ENCODE measurements at regions not wholly inside any gene's neighbourhood (a gene's known extent, or its start where the extent isn't known, plus 50 kb on each side); places are given as distances from the start of the nearest gene placed in this dataset.
"Not testable (repeated sequence)": the region's sequence is repeated elsewhere in the genome, so short reads cannot be mapped to it uniquely, and the experiment has no call there.

DNA sequence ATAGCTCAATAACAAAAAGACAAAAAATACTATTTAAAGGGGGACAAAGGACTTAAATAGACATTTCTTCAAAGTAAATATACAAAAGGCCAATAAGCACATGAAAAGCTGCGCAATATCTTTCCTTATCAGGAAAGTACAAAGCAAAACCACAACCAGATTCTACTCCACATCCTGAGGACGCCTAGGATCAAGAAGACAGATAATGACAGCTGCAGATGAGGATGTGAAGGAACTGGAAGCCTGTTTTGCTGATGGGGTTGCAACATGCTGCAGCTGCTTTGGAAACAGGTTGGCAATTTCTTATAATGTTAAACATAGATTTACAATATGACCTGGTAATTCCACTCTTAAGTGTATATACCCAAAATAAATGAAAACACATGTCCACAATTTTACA lies 225.6 kb upstream of the SGCG start:
- not testable (repeated sequence) for H3K9me3 ChIP-seq (ENCODE audit: control insufficient read depth in 2 of 2, insufficient read depth in 1 of 2, low read depth in 1 of 2, low read length in 1 of 2); DNase-seq; FAIRE-seq; H3K4me3 ChIP-seq (ENCODE audit: low read depth in 1 of 3, low read length in 3 of 3); H3K4me1 ChIP-seq (ENCODE audit: control insufficient read depth in 3 of 3, insufficient read depth in 2 of 3, low read depth in 1 of 3, low read length in 2 of 3); H3K27me3 ChIP-seq (ENCODE audit: control insufficient read depth in 3 of 3, insufficient read depth in 3 of 3, low read length in 3 of 3); H3K36me3 ChIP-seq (ENCODE audit: control insufficient read depth in 3 of 3, insufficient read depth in 2 of 3, low read depth in 1 of 3, low read length in 3 of 3); H3K27ac ChIP-seq (ENCODE audit: low read depth in 1 of 3, low read length in 2 of 3)
- 43 to 61% (median 51%) methylated on average over 2 of the region's 2 CpGs for WGBS, 3 donors

- H3K4me1 ChIP-seq (ENCODE audit: control insufficient read depth in 3 of 3, insufficient read depth in 2 of 3, low read depth in 1 of 3, low read length in 2 of 3); H3K4me3 ChIP-seq (ENCODE audit: low read depth in 1 of 3, low read length in 3 of 3); FAIRE-seq; H3K36me3 ChIP-seq (ENCODE audit: control insufficient read depth in 3 of 3, insufficient read depth in 2 of 3, low read depth in 1 of 3, low read length in 3 of 3); H3K27ac ChIP-seq (ENCODE audit: low read depth in 1 of 3, low read length in 2 of 3); H3K27me3 ChIP-seq (ENCODE audit: control insufficient read depth in 3 of 3, insufficient read depth in 3 of 3, low read length in 3 of 3); DNase-seq; H3K9me3 ChIP-seq (ENCODE audit: control insufficient read depth in 2 of 2, insufficient read depth in 1 of 2, low read depth in 1 of 2, low read length in 1 of 2): not testable (repeated sequence)
- 76 to 83% (median 81%) methylated on average over 9 of the region's 9 CpGs for WGBS, 3 donors
These were observed 224.2 kb upstream of the SGCG start for GRCh38 chr13:22956456-22957115.

- H3K27ac ChIP-seq (ENCODE audit: low read depth in 1 of 3, low read length in 2 of 3); H3K4me3 ChIP-seq (ENCODE audit: low read depth in 1 of 3, low read length in 3 of 3); H3K9me3 ChIP-seq (ENCODE audit: control insufficient read depth in 2 of 2, insufficient read depth in 1 of 2, low read depth in 1 of 2, low read length in 1 of 2); H3K27me3 ChIP-seq (ENCODE audit: control insufficient read depth in 3 of 3, insufficient read depth in 3 of 3, low read length in 3 of 3); H3K4me1 ChIP-seq (ENCODE audit: control insufficient read depth in 3 of 3, insufficient read depth in 2 of 3, low read depth in 1 of 3, low read length in 2 of 3); H3K36me3 ChIP-seq (ENCODE audit: control insufficient read depth in 3 of 3, insufficient read depth in 2 of 3, low read depth in 1 of 3, low read length in 3 of 3); DNase-seq; FAIRE-seq: not testable (repeated sequence)
- WGBS, 3 donors, result 85 to 92% (median 90%) methylated on average over 11 to 13 of the region's 14 CpGs
These were observed 220.9 kb upstream of the SGCG start for GRCh38 chr13:22959859-22960258.

GRCh38 chr13:22960827-22961226 lies 220.0 kb upstream of the SGCG start:
- DNase-seq, result no peak
- WGBS, 3 donors, result 73 to 83% (median 79%) methylated on average over 8 of the region's 8 CpGs
- FAIRE-seq, result no peak
- Histone ChIP-seq H3K27ac (ENCODE audit: low read depth in 1 of 3, low read length in 2 of 3) (no peak overlapping the region), H3K27me3 (ENCODE audit: control insufficient read depth in 3 of 3, insufficient read depth in 3 of 3, low read length in 3 of 3) (no peaks in the 10 kb centered on the region), H3K4me3 (ENCODE audit: low read depth in 1 of 3, low read length in 3 of 3) (no peak overlapping the region), H3K9me3 (ENCODE audit: control insufficient read depth in 2 of 2, insufficient read depth in 1 of 2, low read depth in 1 of 2, low read length in 1 of 2) (no peaks in the 10 kb centered on the region), H3K36me3 (ENCODE audit: control insufficient read depth in 3 of 3, insufficient read depth in 2 of 3, low read depth in 1 of 3, low read length in 3 of 3) (no peaks in the 10 kb centered on the region), H3K4me1 (ENCODE audit: control insufficient read depth in 3 of 3, insufficient read depth in 2 of 3, low read depth in 1 of 3, low read length in 2 of 3) (no peaks in the 10 kb centered on the region)

DNA sequence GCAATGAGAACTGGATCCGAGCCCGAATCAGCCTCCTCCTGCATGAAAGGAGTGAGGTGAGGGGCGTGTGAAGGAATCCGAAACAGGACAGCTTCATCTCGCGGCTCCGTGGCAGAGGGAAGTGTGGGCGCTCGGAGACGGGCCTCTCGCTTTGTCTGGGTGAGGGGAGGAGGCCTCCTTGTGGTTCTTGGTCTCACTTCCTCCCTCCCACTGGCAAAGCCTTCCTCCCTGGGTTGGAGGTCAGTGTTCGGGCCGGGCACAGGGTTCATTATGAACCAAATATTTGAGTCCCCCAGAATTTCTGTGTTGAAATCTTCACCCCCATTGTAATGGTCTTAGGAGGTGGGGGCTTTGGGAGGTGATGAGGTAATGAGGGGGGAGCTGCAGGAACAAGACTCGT lies 219.4 kb upstream of the SGCG start:
- 74 to 79% (median 78%) methylated on average over 7 to 9 of the region's 14 CpGs for WGBS, 3 donors
- FAIRE-seq, result not testable (repeated sequence)

DNA sequence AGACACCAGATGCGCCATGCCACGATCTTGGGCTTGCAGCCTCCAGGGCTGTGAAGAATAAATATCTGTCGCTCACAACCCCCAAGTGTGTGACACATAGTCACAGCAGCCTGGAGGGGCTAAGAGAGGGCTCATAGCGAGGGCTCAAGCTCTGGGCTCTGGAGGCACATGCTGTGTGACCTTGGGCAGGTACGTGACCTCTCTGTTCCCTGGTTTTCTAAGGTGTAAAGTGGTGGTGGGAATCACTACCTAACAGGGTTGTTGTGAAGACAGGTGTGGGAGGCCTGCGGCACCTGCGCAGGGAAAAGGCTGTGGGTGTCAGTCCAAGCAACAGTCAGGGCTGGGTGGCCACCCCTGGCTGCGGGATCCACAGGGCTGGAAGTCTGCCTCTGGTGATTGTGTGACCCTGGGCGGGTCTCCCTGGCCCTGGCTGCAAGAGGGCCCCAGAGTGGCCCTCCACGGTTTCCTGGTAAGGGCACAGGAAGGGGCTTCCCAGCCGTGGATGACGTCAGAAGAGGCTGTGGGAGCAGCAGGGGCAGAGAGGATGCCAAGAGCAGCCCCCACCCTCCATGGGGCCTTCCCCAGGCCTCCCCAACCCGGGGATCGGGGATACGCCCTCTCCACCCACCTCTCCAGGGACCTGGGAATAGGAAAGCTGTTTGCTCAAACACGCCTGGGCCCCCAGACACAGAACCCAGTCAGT lies 218.8 kb upstream of the SGCG start:
- DNase-seq (no peak), FAIRE-seq (no peak)
- WGBS, 3 donors, result 62 to 72% (median 64%) methylated on average over 13 to 16 of the region's 16 CpGs
- Histone ChIP-seq H3K27ac (ENCODE audit: low read depth in 1 of 3, low read length in 2 of 3) (no peak overlapping the region), H3K27me3 (ENCODE audit: control insufficient read depth in 3 of 3, insufficient read depth in 3 of 3, low read length in 3 of 3) (no peaks in the 10 kb centered on the region), H3K4me1 (ENCODE audit: control insufficient read depth in 3 of 3, insufficient read depth in 2 of 3, low read depth in 1 of 3, low read length in 2 of 3) (no peaks in the 10 kb centered on the region), H3K9me3 (ENCODE audit: control insufficient read depth in 2 of 2, insufficient read depth in 1 of 2, low read depth in 1 of 2, low read length in 1 of 2) (no peaks in the 10 kb centered on the region), H3K36me3 (ENCODE audit: control insufficient read depth in 3 of 3, insufficient read depth in 2 of 3, low read depth in 1 of 3, low read length in 3 of 3) (no peaks in the 10 kb centered on the region), H3K4me3 (ENCODE audit: low read depth in 1 of 3, low read length in 3 of 3) (no peak overlapping the region)

More for the DNA sequence above, 219.4 kb upstream of the SGCG start:
- not testable (repeated sequence) for H3K27me3 ChIP-seq (ENCODE audit: control insufficient read depth in 3 of 3, insufficient read depth in 3 of 3, low read length in 3 of 3); H3K36me3 ChIP-seq (ENCODE audit: control insufficient read depth in 3 of 3, insufficient read depth in 2 of 3, low read depth in 1 of 3, low read length in 3 of 3); DNase-seq; H3K4me1 ChIP-seq (ENCODE audit: control insufficient read depth in 3 of 3, insufficient read depth in 2 of 3, low read depth in 1 of 3, low read length in 2 of 3); H3K4me3 ChIP-seq (ENCODE audit: low read depth in 1 of 3, low read length in 3 of 3); H3K9me3 ChIP-seq (ENCODE audit: control insufficient read depth in 2 of 2, insufficient read depth in 1 of 2, low read depth in 1 of 2, low read length in 1 of 2); H3K27ac ChIP-seq (ENCODE audit: low read depth in 1 of 3, low read length in 2 of 3)

DNA sequence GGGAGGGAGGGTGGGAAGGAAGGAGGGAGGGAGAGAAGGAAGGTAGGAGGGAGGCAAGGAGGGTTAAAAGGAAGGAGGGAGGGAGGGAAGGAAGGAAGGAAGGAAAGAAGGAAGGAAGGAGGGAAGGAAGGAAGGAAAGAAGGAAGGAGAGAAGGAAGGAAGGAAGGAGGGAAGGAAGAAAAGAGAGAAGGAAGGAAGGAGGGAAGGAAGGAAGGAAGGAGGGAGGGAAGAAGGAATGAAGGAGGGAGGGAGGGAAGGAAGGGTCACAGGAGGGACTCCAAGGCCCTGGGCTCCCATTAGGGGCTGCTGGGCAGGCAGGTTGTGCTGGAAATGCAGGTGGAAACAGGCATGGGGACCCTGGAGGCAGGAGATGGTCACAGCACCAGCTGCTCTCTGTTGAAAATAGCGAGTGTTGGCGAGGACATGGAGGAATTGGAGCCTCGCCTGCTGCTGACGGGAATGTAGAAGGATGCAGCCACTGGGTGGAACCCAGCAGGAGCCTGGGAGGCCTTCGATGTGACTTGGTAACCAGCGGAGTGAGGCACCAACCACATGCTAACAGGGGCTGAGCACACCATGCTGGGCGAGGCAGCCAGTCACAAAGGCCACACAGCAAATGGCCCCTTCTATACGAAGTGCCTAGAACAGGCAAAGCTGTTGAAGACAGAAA lies 217.3 kb upstream of the SGCG start:
- not testable (repeated sequence) for H3K4me1 ChIP-seq (ENCODE audit: control insufficient read depth in 3 of 3, insufficient read depth in 2 of 3, low read depth in 1 of 3, low read length in 2 of 3); H3K36me3 ChIP-seq (ENCODE audit: control insufficient read depth in 3 of 3, insufficient read depth in 2 of 3, low read depth in 1 of 3, low read length in 3 of 3); H3K27me3 ChIP-seq (ENCODE audit: control insufficient read depth in 3 of 3, insufficient read depth in 3 of 3, low read length in 3 of 3); H3K4me3 ChIP-seq (ENCODE audit: low read depth in 1 of 3, low read length in 3 of 3); H3K27ac ChIP-seq (ENCODE audit: low read depth in 1 of 3, low read length in 2 of 3); H3K9me3 ChIP-seq (ENCODE audit: control insufficient read depth in 2 of 2, insufficient read depth in 1 of 2, low read depth in 1 of 2, low read length in 1 of 2); DNase-seq; FAIRE-seq
- 63 to 73% (median 69%) methylated on average over 8 of the region's 8 CpGs for WGBS, 3 donors

DNA sequence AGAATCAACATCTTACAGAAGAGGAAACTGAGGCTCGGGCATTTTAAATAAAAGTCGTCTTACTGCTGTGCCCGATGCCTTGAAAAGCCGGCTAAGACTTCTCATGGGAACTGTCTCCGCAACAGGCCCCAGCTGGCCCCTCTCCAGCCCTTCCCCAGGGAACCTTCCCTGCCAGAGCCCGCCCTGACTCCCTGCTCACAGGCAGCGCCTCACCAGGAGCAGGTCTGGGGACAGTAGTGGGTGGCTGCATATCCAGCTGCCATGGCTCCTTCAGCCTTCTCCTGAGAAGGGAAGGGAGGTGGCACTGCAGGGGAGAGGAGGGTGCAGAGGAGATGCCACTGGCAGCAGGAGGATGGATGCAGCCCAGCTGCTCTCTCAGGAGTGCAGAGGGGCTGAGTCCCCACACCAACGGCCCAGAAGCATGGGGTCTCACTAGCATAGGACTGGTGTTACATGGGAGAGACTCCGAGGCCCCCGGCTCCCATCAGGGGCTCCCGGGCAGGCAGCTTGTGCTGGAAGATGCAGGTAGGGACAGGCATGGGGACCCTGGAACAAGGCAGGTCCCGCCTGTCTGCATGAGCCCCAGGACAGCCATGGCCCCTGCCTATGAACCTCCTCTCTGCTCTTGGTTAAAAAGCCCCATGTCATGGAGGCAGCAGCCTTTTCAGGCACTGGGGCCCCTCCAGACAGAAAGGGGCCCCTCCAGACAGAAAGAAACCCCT lies 216.4 kb upstream of the SGCG start:
- no peaks in the 10 kb centered on the region for H3K9me3 ChIP-seq (ENCODE audit: control insufficient read depth in 2 of 2, insufficient read depth in 1 of 2, low read depth in 1 of 2, low read length in 1 of 2)
- no peaks in the 10 kb centered on the region for H3K36me3 ChIP-seq (ENCODE audit: control insufficient read depth in 3 of 3, insufficient read depth in 2 of 3, low read depth in 1 of 3, low read length in 3 of 3)
- DNase-seq, result no peak
- H3K27me3 ChIP-seq (ENCODE audit: control insufficient read depth in 3 of 3, insufficient read depth in 3 of 3, low read length in 3 of 3), result no peaks in the 10 kb centered on the region
- H3K27ac ChIP-seq (ENCODE audit: low read depth in 1 of 3, low read length in 2 of 3), result no peak overlapping the region
- FAIRE-seq, result no peak
- no peaks in the 10 kb centered on the region for H3K4me1 ChIP-seq (ENCODE audit: control insufficient read depth in 3 of 3, insufficient read depth in 2 of 3, low read depth in 1 of 3, low read length in 2 of 3)
- 72 to 81% (median 74%) methylated on average over 12 of the region's 12 CpGs for WGBS, 3 donors
- H3K4me3 ChIP-seq (ENCODE audit: low read depth in 1 of 3, low read length in 3 of 3), result no peak overlapping the region

Data from small intestine (tissue), 7 donors.